NCI-H2196 (cell line): ENCODE measurements at regions not wholly inside any gene's neighbourhood (a gene's known extent, or its start where the extent isn't known, plus 50 kb on each side); places are given as distances from the start of the nearest gene placed in this dataset.

Experiments used
- DNase-seq: peaks from one replicate; lab custom pipeline; 2025; ENCODE audit not compliant: unreplicated experiment; lab: John Stamatoyannopoulos, UW

DNA sequence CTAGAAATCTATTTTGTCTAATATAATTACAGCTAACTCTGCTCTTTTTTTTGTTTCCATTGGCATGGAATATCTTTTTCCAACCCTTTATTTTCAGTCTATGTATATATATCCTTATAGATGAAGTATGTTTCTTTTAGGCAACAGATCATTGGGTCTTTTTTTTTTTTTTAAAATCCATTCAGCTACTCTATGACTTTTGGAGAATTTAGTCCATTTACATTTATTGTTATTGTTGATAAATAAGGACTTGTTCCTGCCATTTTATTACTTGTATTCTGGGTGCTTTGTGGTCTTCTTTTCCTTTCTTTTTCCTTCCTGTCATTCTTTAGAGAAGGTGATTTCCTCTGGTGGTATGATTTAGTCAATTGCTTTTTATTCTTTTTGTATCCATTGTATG lies 296.8 kb downstream of the SMARCA2 start:
- DNase-seq = no peak

DNA sequence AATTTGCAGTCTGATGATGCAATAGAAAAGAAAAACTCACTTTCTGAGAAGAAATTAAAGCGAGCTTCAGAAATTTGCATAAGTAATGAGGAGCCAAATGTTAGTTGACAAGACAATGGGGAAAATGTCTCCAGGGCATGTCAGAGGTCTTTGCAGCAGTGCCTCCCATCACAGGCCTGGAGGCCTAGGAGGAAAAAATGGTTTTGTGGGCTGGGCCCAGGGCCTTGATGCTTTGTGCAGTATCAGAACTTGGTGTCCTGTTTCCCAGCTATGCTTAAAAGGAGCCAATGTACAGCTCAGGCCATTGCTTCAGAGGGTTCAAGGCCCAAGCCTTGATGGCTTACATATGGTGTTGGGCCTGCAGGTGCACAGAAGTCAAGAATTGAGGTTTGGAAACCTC lies 298.4 kb downstream of the SMARCA2 start:
- no peak for DNase-seq

DNA sequence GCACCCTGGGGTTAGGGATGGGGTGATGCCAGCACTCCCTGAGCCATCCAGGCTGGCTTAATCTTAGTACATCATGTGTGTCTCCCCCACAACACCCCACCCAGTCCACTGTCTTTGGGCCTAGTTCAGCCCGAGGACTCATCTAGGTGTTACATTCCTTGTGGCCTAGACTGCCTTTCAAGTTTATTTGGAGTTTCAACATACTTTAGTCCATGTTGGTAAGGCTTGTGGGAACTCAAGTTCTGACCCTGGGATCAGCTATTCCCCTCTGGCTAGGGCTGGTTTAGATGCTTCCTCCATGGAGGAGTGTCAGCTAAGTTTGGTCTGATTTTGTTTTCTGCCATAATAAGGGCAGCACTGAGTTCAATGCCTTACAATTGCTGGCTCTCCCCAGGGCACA lies 302.4 kb downstream of the SMARCA2 start:
- DNase-seq = no peak

DNA sequence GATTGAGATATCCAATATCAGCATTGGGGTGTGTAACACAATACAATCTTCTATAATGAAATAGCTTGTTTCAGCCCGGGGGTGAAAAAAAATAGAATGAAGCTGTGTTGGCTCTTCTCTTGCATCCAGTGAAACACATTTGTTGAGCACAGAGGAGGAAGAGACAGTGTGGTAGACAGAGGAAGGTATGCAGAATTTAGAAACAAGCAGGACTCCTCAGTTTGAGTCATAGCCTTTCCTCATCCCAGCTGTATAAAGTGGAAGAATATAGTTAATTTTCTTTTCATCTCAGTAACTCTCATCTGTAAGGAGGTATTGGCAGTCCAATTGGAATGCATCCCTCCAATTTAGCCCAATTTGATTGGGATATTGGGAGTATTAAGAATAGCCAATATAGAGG lies 302.2 kb upstream of the VLDLR start:
- no peak for DNase-seq

DNA sequence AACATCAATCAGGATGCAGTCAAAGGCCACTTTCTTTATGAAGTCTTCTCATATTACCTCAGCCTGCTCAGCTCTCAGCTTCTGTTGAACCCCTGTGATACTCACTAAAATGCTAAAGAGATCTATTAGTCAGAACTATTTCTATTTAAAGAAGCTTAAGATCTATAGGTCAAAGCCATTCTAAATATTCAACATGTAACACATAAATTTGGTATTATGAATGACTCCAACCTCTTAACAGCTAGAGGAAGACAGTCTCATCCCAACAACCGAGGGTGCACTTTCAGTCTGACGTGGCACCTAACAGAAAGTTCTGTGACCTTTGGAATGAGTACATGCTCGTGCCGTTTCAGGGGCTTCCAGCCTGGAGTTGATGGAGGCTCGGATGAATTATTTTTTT lies 301.5 kb upstream of the VLDLR start:
- DNase-seq = no peak

DNA sequence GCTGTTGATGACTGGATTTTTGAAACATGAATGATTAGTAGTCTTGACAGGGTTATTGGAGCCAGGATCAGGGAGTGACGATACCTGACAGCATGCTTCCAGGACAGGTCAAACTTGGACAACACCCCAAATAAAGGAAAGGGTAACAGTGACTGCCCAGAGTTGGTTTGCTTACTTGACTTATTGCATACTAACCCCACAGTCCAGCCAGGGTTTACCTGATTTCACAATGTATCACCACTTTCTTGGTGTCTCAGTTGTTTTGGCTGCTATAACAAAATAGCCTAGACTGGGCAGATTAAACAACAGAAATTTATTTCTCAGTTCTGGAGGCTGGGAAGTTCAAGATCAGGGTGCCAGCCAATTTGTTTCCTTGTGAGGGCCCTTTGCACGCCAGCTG lies 301.0 kb upstream of the VLDLR start:
- DNase-seq = no peak

DNA sequence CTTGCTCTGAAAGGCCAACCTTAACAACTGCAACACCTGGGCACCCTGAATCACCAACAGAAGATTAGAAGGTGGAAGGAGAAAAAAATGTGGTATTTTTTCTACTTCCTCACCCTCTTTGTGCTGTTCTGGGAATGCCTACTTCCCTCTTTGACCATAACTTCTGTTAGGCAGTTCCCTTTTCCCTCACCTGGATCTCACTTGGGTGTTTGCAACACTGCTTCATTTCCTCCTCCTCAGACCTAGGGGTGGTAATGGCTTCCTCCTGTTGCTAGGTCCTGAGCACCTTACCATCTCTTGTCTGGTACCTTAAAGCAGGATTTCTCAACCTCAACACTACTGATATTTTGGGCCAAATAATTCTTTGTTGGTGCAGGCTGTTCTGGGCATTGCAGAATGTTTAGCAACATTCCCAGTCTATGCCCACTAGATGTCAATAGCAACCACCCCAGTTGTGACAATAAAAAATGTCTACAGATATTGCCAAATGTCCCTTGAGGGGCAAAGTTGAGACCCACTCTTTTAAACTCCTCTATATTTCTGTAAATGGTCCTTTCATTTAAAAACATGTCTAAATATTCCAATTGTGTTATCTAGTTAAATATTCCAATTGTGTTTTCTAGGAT lies 300.0 kb upstream of the VLDLR start:
- DNase-seq = no peak

DNA sequence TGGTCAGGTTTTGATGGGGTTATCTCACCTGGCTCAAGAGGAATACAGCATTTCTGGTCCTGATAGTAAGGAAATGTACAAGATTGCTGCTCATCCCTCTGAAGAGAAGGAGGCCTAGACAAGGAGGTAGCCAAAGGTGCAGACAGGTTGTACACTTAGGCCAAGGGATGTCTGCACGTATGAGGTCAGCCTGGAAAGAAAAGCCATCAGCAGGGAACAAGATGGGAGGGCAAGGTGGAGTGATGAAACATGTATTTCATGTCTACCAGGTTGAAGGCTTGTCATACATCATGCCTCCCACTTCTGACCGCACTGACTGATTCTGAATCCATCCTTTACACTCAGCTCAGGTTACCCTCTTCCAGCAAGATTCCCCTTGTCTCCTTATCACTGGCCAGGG lies 296.8 kb upstream of the VLDLR start:
- DNase-seq = no peak

DNA sequence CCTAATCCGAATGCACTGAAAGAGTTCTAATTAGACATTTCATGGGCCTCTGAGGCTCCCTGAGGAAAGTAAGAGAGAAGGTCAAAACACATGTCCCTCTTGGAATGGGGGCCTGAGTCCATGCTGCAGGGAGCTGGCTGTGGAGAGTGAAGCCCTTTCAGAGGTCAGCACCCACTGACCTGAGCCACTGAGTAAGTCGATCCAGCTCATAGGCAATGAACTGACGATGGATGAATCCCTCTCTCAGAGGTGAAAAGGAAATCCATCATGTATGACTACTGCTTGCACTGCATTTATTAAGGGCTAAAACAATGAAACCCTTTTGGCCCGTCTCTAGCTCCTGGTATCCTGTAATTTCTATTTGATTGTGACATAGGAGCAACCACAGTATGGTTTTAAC lies 288.9 kb upstream of the VLDLR start:
- no peak for DNase-seq

DNA sequence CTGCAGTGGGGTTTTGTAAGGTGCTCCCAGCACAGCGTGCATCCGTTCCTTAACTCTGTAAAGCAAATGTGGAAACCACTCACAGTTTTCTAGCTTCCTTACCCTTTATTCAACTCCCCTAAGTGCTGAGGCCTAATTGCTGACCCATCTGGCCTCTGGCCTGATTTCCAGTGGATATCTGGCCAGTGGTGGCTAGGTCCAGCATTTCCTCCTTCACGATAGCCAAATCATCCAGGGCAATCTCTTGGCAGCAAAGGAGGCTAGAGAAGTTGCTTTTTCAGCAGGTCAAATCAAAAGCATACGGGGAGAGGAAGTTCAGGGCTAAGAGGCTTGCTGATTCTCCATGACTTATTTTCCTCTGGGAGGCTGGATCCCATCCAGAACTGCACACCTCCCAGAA lies 286.3 kb upstream of the VLDLR start:
- no peak for DNase-seq

DNA sequence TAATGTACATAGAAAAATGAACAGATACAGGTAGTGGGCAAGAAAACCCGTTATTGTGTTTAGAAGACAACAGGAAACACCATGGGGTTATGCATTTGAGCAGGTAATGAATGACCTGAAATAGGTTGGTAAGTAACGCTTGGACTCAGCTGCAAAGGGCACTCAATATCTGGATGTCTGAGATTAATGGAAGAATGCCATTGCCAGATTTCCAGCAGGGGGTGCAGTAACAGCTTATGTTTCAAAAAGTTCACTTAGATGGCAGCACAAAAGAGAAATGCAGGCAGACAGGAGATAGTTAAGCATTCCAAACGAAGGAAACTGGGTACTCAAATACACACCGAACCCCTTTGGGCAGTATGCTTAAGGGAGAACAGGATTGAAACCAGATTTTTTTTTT lies 285.5 kb upstream of the VLDLR start:
- DNase-seq = no peak

DNA sequence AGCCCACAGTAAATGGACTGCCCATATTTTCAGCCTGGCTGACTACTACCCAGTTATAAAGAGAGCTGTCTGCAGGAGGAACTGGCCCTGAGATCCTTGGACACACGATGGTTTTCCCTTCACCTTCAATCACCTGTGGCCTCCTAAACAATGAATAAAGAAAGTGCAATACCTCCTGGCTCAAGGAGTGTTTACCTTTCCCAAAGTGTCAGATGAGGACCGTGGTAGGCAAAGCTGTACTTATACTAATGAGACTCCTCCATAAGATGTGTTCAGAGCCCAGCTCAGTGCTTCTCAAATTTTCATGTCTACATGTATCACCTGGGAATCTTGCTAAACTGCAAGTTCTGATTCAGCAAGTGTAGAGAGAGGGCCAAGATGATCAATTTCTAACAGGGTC lies 284.5 kb upstream of the VLDLR start:
- DNase-seq = no peak

DNA sequence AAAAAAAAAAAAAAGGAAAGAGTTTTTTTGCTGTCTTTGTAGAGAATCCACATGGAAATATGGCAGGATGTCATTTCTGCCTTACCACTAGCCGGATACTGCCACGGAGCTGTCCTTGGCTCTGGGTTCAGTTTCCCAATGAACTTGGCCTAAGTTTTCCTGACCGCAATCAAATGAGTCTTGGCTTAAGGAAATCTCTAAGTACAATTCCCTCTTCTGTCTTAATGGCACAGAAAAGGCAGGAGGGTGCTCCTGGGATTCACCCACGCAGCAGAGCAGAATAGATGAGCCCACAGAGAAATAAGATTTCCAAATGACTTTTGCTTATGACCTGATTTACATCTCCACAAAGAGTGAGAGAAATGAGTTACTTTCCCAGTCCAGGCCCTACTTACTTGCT lies 284.0 kb upstream of the VLDLR start:
- no peak for DNase-seq

DNA sequence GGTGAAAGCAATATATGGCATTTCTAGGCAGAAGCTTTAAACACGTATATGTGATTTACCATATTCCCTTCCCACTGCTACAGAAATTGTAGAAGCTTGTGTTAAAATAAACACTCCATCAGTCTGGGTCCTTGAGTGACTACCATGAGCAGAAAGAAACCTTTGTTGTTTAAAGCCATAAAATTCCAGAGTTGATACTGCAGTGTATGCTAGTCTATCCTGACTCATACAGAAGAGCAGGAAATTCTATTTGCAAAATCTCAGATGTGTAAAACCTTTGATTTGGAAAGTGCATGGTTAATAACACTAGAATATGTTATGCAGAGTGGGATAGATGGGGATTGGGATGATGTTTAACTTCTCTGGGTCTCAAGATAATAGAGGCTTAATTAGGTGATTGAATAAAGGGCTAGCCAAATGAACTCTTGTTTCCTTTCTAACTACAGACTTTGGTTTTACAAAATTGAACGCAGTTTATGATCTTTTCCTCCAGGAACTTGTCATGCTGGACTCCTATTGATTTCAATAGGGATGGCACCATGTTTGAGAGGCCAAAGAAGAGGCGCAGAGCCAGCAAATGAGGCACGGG lies 282.7 kb upstream of the VLDLR start:
- DNase-seq = no peak

DNA sequence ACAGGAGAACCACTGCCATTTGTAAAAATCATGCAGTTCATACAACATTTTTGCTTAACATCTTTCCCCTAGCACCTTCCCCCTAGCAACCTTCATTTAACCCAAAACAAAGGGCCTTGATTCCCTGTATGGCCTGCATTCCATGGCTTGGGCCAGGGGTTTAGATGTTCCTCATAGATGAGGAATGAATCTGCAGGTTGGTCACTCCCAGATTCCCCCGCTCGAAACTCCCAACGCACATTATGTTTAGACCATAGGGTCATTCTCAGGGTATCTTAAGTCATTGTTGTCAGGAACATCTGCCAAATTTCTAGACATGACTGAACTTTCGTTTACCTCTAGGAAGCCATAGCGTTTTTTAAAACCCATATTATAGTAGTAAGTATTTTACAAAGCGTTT lies 282.2 kb upstream of the VLDLR start:
- no peak for DNase-seq

DNA sequence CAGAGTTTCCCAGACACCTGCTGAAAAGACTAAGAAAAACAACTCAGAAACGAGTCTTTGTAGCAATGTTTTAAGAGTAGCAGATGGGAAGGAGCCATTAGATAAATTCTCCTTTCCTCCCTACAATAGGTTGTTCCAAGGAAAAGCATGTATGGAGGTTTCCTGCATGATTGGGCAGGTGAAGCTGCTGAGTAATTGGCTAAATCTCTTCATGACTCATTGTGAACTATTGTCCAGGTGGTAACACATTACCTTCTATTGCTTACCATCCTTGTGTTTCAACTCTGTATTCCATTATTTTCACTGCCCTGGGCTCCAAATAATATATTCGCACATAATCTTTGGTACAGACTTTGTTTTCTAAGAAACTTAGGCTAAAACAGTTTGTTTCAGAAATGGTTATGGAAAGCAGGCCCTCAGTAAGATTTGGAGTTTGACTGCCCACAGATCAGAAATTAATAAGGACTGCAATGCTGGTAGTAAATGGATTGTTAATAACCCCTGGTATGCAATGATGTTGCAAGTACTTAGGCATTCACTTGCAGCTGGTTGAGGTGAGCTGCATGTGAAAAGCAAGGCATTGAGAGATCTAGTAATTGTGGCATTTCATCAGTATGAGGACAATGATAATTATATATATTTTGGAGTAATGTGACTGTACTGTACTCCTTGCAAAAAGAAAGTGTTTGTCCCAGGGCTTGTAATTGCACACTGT lies 281.4 kb upstream of the VLDLR start:
- no peak for DNase-seq

DNA sequence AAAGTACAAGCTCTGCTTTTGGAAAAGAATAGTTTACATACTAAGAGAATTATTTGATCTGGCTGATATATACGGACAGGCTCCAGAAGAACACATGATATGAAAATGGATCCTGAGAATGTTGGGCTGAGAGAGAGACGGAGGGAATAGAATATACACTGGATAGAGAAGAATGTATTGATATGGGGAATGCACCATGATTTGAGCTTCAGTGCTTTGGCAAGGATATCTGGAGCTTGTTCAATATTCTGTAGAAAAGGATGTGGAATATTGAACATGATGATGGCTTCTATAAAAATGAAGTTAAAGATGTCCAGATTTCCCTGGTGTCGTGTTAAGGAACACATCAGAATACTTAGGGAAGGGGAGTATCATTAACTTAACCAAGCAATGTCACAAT lies 280.5 kb upstream of the VLDLR start:
- no peak for DNase-seq

DNA sequence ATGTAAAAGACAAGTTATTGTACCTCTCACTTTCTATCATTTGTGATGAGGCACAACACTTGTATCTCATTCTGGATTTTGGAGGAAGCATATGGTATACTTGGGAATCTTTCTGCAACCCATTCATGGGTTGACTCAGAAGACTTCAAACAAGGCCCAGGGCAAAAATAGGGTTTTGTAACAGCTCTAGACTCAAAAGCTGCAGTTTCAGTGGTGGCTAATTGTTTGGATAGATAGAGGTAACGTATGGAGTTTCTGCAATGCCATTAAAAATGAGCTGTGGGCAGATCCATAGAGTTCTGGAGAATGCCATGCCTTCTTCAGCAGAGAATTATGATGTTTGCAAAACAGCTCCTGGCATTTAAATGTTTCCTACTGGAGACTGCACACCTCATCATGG lies 279.6 kb upstream of the VLDLR start:
- DNase-seq = no peak

DNA sequence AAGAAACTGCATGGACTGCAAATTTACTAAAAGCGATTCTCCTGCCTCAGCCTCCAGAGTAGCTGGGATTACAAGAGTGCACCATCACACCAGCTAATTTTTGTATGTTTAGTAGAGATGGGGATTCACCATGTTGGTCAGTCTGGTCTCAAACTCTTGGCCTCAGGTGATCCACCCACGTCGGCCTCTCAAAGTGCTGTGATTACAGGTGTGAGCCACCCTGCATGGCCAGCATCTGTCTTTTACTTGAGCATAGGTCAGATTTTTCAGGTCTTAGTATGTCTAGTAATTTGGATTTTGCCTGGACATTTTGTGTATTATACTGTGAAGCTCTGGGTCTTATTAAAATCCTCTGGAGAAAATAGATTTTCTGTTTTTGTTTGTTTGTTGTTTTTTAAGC lies 277.8 kb upstream of the VLDLR start:
- no peak for DNase-seq

DNA sequence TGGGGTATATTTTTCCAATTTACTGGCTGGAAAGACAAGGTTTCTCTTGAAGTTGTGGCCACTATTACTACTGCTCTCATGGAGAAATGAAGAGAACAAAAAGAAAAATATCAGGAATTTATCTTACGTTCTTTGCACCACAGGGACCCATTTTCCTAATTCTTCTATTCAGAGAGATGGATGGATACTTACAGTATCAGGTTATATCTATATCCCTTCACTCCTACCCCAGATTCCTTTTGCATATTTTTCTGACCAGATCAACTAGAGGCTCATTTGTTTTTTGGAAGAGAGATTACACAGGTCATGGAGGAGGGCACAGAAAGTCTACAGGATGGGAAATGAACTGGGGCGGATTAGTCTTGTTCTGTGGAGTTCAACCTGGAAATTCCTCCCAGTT lies 277.2 kb upstream of the VLDLR start:
- DNase-seq = no peak

DNA sequence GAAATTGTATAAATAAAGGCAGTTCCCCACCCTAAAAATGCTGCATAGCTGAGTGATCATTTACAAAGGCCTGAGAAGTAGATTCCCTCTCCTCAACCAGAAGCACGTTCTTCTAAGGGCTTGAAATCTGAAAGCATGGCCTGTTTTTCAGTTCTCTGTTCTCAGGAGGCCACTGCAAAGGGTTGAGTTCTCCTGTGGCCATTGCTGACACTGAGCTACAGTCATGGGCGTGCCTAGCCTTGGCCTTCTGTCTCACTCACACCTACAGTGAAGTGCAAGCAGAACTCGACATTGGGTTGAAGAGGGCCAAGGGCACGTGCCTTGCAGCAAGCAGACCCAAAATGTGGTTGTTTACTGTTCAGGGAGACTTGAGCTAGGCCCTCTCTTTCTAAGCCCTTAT lies 276.6 kb upstream of the VLDLR start:
- no peak for DNase-seq

DNA sequence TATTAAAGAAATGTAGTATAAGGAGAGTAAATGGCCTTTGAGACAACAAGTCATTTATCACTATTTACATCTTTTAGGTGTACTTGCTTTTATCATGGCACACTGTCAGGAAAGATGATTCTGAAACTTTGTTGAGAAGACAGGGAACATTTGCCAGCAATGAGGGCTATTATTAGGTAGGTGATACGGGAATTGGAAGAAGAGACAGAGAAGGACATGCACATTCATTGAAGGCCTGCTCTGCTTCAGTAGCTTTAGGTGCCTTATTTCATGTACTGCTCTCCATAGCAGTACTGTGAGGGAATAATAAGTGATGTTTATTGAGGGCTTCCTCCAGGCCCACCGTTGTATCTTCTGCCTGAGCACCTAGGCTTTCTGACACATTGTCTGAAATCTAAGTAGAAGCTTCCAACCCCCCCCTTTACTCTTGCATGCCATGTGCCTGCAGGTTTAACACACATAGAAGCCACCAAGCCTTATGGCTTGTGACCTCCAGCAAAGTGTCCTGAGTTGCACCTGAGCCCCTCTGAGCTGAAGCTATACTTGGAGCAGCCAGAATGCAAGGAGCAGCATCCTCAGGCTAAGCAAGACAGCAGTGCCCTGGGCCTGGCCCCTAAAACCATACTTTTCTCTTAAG lies 275.2 kb upstream of the VLDLR start:
- DNase-seq = no peak
